UCSD-AML1 (cell line): ENCODE measurements at regions not wholly inside any gene's neighbourhood (a gene's known extent, or its start where the extent isn't known, plus 50 kb on each side); places are given as distances from the start of the nearest gene placed in this dataset.

Experiments
- DNase-seq: peaks from one replicate; lab custom pipeline; 2025; ENCODE audit not compliant: unreplicated experiment; lab: John Stamatoyannopoulos, UW

DNA sequence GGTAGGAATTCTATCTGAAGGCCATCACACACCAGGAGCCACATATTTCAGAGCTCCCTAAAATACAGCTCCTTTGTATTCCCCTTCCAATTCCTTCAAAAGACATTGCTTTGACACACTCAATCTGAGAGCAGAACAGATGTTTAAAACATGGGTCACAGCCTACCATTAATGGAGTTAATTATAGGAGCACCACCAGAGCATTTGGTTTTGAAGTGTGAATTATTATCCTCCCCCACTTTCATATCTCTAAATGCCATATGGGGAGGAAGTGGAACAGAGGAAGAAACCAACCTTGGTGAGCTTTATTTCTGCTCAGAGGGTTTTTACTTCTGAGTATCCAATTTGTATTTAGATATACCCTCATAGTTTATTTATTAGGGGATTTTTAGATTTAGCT, 50.7 kb upstream of the TNFRSF21 start:
- DNase-seq, result no peak

DNA sequence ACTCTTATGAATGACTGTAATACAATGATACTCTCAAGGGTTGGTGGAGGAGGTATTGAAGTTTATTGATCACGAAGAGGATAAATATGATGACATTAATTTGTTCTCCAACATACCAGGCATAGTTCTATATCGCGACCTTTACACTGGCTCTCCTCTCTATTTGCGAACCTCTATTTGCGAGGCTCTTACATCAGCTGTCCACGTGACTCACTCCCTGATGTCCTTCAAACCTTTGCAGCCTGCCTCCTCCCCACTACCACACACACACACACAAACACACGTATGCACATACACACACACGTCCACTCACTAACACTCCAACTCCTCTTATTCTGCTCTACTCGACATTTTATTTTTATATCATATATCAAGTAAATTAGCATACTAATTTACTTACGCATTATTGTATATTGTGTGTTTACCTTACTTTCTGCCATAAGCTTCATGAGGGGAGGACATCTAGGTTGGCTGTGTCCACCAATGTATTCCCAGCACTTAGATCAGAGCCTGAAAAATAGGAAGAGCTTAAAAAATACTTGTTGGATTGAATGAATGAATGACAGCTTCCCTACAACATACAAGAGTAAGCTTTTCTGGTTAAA, 53.3 kb upstream of the TNFRSF21 start:
- no peak for DNase-seq

DNA sequence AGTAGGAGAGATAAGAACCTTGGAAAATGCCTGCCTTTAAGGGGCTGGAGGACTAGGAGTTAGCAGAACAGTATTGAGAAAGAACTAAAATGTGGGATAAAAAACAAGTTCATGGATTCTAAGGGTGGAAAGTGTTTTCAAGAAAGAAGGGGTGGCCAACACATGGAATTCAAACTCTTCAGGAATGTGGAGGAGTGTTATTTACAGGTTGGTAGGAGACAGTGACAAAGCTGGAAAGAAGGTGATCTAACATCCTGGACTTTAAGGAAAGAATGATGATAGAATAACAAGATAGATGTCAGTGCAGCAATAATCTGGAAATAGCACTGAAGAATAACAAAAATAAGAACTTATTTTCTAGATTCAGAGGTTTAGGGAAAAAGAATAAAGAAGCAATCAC, 54.0 kb upstream of the TNFRSF21 start:
- DNase-seq, result no peak

DNA sequence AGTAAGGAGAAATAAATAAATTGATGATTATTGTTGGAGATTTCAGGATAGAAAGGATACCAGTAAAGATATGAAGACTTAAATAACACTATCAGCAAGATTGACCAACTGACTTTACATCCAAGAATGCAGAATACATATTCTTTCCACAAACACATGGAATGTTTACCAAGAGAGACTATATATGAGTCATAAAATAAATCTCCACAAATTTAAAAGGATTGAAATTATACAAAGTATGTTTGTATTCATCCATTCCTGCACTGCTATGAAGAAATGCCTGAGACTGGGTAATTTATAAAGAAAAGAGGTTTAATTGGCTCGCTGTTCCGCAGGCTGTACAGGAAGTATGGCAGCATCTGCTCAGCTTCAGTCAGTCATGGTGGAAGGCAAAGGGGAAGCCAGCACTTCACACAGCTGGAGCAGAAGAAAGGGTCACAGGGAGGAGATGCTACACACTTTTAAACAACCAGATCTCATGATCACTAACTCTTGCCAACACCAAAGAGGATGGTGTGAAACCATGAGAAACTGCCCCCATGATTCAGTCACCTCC, 56.7 kb upstream of the TNFRSF21 start:
- DNase-seq, result no peak

DNA sequence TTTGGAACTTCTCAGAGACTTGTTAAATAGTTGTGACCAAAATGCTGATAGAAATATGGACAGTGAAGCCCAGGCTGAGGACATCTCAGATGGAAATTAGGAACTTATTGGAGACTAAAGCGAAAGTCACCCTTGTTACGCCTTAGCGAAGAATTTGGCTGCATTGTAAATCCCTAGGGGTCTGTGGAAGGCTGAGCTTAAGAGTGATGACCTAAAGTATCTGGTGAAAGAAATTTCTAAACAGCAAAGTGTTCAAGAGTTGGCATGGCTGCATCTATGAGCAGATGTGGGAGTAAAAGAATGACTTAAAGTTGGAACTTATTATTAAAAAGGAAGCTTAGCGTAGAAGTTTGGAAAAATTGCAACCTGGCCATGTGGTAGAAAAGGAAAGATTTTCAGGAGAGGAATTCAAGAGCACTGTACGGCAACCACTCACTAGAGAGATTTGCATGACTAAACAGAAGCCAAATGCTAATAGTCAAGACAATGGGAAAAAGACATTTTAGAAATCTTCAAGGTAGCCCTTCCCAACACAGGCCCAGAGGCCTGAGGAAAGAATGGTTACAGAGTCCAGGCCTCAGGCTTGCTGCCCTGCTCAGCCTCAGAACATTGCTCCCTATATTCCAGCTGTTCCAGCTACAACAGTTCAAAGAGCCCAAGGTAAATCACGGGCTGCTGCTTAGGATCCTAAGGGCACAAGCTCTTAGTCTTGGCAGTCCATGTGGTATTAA, 61.6 kb upstream of the TNFRSF21 start:
- no peak for DNase-seq

GRCh38 chr6:47371870-47372255, 62.2 kb upstream of the TNFRSF21 start:
- no peak for DNase-seq

DNA sequence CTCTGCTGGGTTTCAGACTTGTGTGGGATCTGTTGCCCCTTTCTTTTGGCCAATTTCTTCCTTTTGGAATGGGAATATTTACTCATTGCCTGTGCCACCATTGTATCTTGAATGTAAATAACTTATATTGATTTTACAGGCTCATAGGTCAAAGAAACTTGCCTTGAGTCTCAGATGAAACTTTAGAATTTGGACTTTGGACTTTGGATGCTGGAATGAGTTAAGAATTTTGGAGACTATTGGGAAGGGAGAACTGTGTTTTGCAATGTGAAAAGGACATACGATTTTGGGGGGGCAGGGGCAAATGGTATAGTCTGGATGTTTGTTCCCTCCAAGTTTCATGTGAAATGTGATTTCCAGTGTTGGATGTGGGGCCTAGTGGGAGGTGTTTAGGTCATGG, 62.6 kb upstream of the TNFRSF21 start:
- no peak for DNase-seq

GRCh38 chr6:47375426-47375825, 65.7 kb upstream of the TNFRSF21 start:
- no peak for DNase-seq

DNA sequence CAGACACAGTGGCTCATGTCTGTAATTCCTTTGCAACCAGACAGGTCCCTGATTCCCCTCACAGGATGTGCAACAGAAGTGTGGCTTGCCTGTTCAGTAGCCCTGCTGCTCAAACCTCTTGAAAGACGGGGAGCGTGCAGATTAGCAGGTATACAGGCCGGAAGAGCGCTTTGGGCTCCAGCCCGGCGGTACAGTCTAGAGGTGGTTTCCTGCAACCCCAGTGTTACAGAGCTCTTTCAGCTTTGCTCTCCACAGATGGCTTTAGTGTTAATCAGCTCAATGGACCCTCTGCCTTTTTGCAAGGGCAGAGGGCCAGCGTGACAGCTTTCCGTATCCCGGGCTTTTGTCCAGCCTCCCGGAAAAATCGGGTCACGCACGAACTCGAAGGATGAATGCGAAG, 67.2 kb upstream of the TNFRSF21 start:
- no peak for DNase-seq

DNA sequence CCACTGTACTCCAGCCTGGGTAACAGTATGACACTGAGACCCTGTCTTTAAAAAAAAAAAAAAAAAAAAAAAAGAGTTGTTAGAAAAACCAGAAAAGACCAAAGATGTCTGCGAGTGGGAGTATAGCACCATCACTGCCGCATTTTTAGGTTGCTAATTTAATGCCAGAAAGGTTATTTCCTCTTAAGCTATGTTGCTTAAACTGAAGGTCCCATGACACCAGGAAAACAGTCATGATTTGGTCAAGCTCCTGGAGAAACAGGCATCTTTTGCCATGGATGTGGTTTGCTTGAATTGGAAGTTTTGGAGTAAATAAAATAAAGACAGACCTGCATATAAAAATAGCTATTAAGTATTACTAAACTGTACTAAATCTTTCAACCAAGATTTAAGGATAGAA, 68.3 kb upstream of the TNFRSF21 start:
- DNase-seq, result no peak

DNA sequence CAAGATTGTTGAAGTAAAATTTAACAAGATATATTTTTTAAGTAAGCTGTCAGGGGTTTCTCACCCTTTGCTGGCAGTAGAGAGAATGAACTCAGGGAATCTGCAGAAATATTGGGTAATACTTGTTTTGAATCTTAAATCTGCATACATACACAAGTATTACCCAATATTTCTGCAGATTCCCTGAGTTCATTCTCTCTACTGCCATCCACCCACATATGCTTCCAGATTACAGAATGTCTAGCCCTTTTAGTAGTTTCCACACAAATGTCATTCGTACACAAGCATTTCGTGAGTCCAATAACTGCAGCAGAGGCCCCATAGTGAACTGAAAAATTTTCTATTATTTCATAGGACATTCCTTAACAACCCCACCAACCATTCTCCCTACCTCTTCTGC, 69.6 kb upstream of the TNFRSF21 start:
- DNase-seq, result no peak

DNA sequence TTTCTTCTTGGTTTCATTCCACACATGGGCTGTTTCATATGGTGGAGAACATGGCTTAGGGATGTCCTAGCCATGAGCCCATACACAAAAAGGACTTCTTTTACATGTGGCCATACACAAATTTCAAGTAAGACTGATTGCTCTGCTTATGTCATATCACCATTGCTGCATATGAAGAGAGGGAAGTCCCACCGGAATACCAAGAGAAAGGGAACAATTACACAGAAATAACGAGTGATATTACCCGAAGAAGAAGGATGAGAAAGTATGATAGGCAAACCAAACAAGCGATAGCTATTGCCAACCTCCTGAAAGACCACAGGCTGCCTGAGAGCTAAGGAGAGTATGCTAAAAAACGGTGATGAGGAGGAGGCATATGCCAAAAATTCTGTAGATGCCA, 70.5 kb upstream of the TNFRSF21 start:
- no peak for DNase-seq

DNA sequence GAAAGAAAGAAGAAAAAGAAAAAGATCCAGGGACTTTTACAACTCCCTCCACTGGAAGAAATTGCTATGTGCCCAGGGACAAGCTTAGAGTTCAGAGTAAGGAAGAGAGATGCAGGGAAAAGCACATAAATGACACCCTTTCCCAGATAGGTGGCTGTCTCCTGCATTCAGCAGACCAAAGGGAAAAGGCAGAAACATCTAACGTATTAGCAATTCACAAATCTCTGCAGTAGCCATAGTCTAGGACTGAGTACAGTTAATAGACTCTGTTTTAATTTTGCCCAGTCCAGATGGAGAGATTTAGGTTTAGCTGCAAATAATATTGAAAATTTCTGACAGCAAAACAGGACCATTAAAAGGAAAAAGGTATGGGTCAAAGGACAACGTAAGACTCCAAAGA, 71.3 kb upstream of the TNFRSF21 start:
- DNase-seq, result no peak

- no peak for DNase-seq
Measured at GRCh38 chr6:47383360-47383759, 73.7 kb upstream of the TNFRSF21 start.

DNA sequence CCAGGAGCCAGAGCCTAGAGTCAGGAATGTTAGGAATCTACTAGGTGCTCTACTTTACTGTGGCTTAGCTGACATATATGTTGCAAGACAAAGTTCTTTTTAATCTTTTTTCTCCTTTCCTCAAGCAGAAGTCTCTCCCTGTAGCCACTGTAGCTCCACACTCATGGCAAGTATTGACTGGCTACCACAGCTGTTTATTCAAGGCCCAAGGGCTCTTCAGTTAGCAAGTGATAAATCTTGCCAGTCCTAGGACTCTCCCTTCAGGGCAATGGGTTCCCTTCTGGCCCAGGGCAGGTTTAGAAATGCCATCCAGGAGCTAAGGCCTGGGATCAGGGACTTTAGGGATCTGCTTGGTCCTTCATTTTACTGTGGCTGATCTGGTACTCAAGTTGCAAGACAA, 82.0 kb upstream of the TNFRSF21 start:
- DNase-seq, result no peak

DNA sequence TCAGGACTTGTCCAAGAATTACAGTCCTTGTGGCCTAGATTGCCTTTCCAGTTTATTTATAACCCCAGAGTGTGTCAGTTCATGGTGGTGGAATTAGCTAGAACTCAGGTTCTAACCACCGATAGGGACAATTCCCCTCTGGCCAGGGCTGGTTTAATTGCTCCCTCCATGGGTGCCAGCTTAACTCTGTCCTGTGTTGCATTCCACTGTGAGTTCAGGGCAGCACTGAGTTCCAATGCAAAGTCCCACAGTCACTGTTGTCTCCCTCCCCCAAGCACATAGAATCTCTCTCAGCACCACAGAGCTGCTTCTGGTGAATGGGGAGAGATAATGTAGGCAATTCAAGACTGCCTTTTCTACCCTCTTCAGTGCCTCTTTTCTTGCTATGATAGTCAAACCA, 82.5 kb upstream of the TNFRSF21 start:
- DNase-seq, result no peak

DNA sequence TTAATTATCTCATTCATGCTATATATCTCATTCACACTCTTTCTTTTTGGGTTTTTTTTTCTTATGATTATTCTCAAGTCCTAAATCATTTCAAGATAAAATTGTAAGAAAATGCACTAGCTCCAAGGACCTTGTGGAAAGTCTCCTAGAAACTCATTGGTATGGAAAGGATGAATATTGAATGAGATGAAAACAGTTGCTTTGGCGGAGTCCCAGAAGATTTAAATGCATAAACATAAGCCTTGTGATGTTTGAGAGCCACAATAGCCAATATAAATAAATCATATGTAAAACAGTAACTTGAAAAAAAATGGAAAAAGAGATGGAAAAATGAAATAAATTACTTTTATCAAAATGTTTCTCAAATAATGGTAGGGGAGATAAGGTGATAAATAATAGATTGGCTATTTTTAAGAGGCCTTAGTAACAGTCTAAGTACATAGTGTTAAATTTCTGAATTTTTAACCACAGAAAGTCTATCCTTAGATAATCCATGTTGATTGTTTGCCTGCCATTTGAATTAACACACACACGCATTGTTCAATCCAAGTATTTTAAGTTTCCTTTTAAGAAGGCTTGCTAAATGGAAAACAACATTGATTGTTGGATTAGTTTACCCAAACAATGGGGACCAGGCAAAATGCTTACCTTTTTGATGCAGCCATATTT, 81.1 kb upstream of the CD2AP start:
- no peak for DNase-seq

GRCh38 chr6:47400581-47400980, 77.0 kb upstream of the CD2AP start:
- DNase-seq, result no peak

GRCh38 chr6:47402081-47402480, 75.5 kb upstream of the CD2AP start:
- no peak for DNase-seq

- no peak for DNase-seq
Measured at GRCh38 chr6:47403056-47403455, 74.5 kb upstream of the CD2AP start.

- DNase-seq, result no peak
Measured at GRCh38 chr6:47403801-47404200, 73.8 kb upstream of the CD2AP start.

- no peak for DNase-seq
Measured at GRCh38 chr6:47404435-47404834, 73.2 kb upstream of the CD2AP start.
